Astrocyte of the spinal cord (primary cell): ENCODE measurements at regions not wholly inside any gene's neighbourhood (a gene's known extent, or its start where the extent isn't known, plus 50 kb on each side); places are given as distances from the start of the nearest gene placed in this dataset.

Experiments
- DNase-seq: peaks from one replicate; pipeline ENCODE4 v3.0.0; 2011; ENCODE audit warnings: low read depth, low spot score
- H3K4me3 ChIP-seq: 2 replicates; pipeline ENCODE4 v1.5.1; 2011; ENCODE audit warnings: low read depth, mild to moderate bottlenecking, low read length, moderate library complexity
- CTCF ChIP-seq: IDR thresholded peaks from 2 replicates; pipeline ENCODE4 v1.5.1; 2012; ENCODE audit warnings: low read depth, mild to moderate bottlenecking, low read length, inconsistent platforms
- in situ Hi-C: cut with HindIII; loops from 2 replicates; pipeline ENCODE4 v1.10.0; 2017; ENCODE audit warnings: low sequenced_read_pairs

GRCh38 chr18:38941711-38942561, 1376.3 kb upstream of the CELF4 start:
- in situ Hi-C loops, result no loop called here
- H3K4me3 ChIP-seq, result no peak overlapping the region
- no peak for TF ChIP-seq CTCF
- DNase-seq, result no peak

- no peak for TF ChIP-seq CTCF
- in situ Hi-C loops, result no loop called here
Observed at GRCh38 chr18:38940863-38941531, 1375.4 kb upstream of the CELF4 start.

GRCh38 chr18:38940475-38940862, 1374.9 kb upstream of the CELF4 start:
- no peak overlapping the region for H3K4me3 ChIP-seq
- no peak for DNase-seq
- TF ChIP-seq CTCF, result no peak
- in situ Hi-C loops, result no loop called here

More at GRCh38 chr18:38940863-38941531, 1375.4 kb upstream of the CELF4 start:
- H3K4me3 ChIP-seq, result no peak overlapping the region
- peak; percentile 78 for DNase-seq

- DNase-seq, result no peak
- in situ Hi-C loops, result no loop called here
- no peak for TF ChIP-seq CTCF
- no peak overlapping the region for H3K4me3 ChIP-seq
Observed at GRCh38 chr18:38933910-38934510, 1368.4 kb upstream of the CELF4 start.

- in situ Hi-C loops, result no loop called here
- TF ChIP-seq CTCF, result no peak
- no peak overlapping the region for H3K4me3 ChIP-seq
- DNase-seq, result no peak
Observed at GRCh38 chr18:38933322-38933721, 1367.7 kb upstream of the CELF4 start.

GRCh38 chr18:38932752-38933151, 1367.2 kb upstream of the CELF4 start:
- TF ChIP-seq CTCF, result no peak
- no peak overlapping the region for H3K4me3 ChIP-seq
- DNase-seq, result no peak
- in situ Hi-C loops, result no loop called here
